Urothelium cell line (cell line): ENCODE measurements at regions not wholly inside any gene's neighbourhood (a gene's known extent, or its start where the extent isn't known, plus 50 kb on each side); places are given as distances from the start of the nearest gene placed in this dataset.

Experiments used
- DNase-seq: peaks from one replicate; pipeline ENCODE4 v3.0.0; 2011; ENCODE audit warnings: low spot score, mixed read lengths
- FAIRE-seq: peaks from 2 replicates; lab custom pipeline; 2011; peaks lifted over from hg19 to GRCh38; lab: Jason Lieb, UNC

DNA sequence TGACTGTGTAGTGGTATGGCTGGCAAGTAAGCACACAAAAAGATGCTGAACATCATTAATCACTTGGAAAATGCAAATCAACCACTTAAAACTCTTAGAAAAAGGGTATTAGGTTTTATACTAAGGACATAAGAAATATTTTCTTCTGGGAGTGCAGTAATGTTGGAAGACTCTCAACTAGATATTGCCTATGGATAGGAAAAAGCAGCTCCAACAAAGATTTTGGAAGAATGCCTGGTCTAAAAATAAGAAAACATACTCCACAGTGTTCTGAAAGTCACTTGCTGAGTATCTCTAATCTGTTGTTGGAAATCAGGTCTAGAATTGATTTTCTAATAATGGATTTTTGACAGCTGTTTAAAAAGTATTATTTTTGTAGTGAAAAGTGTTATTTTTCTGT lies 50.8 kb upstream of the PHYHIPL start:
- no peak for DNase-seq
- FAIRE-seq: no peak

DNA sequence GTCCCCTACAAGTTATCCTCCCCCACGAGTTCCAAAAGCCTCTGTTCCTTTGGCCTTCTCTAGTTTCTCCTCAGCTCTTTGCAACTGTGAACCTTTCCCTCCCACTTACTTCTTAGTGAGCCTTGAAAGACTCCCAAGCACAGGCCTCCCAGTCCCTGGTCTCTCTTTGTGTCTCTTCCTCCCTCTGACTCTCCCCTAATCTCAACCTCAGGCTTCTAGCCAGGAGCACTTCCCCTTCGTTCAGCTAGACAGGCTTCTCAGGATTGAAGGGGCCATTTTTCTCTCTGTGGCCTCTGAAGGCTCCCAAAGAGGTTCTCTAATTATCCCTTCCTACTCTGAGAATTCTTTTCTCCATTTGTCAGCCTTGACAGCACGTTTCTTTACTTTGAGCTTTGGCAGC lies 50.2 kb upstream of the PHYHIPL start:
- FAIRE-seq: no peak

More for the DNA sequence above, 50.2 kb upstream of the PHYHIPL start:
- no peak for DNase-seq
